CD4-positive, alpha-beta T cell (primary cell): ENCODE measurements at regions not wholly inside any gene's neighbourhood (a gene's known extent, or its start where the extent isn't known, plus 50 kb on each side); places are given as distances from the start of the nearest gene placed in this dataset.

Experiments used
- ATAC-seq: fragments of 200-7000 bp; cut with Tn5 transposase; one replicate; pipeline ENCODE4 v1.10.0; 2022; ENCODE audit warnings: mild to moderate bottlenecking; ENCODE audit not compliant: poor library complexity
- CTCF ChIA-PET: fragments of 350-600 bp; sonication (Branson Sonifier 250); formaldehyde crosslinking; loops from one replicate; lab custom pipeline; 2021; ENCODE audit warnings: antibody characterized with exemption, inconsistent platforms; lab: Charles Lee
- POLR2A ChIA-PET: fragments of 350-600 bp; sonication (Branson Sonifier 250); formaldehyde crosslinking; loops from one replicate; lab custom pipeline; 2021; ENCODE audit warnings: antibody characterized with exemption, inconsistent platforms; lab: Charles Lee
- DNase-seq, 14 experiments: peaks; one replicate each; pipeline ENCODE4 v3.0.0-alpha.2; 2013 to 2020; ENCODE audit warnings: mixed read lengths in 2 of 14
- H3K27ac ChIP-seq, 2 donors: one replicate each; pipeline versions ENCODE4 v1.5.1 to v1.7.0; 2013; ENCODE audit warnings: low read length in 2 of 2, low read depth in 1 of 2, mild to moderate bottlenecking in 1 of 2
- H3K27me3 ChIP-seq, 2 experiments: 1 replicate in 1 of 2; 2 replicates in 1 of 2; pipeline versions ENCODE4 v1.6.1 to v1.7.0; 2013; ENCODE audit warnings: low read length in 2 of 2, control low read depth in 1 of 2, mild to moderate bottlenecking in 1 of 2, moderate library complexity in 1 of 2; ENCODE audit not compliant: insufficient read depth in 2 of 2, control insufficient read depth in 1 of 2
- H3K36me3 ChIP-seq: one replicate; pipeline ENCODE4 v1.6.1; 2013; ENCODE audit warnings: low read length, control low read depth; ENCODE audit not compliant: insufficient read depth
- H3K4me1 ChIP-seq: one replicate; pipeline ENCODE4 v1.6.1; 2013; ENCODE audit warnings: low read length, control low read depth; ENCODE audit not compliant: insufficient read depth
- H3K4me3 ChIP-seq: one replicate; pipeline ENCODE4 v1.5.1; 2013; ENCODE audit warnings: mild to moderate bottlenecking, low read length, moderate library complexity
- H3K9me3 ChIP-seq, 2 experiments: 1 replicate in 1 of 2; 2 replicates in 1 of 2; pipeline versions ENCODE4 v1.6.1 to v1.7.0; 2013; ENCODE audit warnings: low read length in 2 of 2, mild to moderate bottlenecking in 2 of 2, control low read depth in 1 of 2, moderate library complexity in 1 of 2; ENCODE audit not compliant: control insufficient read depth in 1 of 2, insufficient read depth in 1 of 2
- H3K27ac Mint-ChIP-seq: one replicate; pipeline ENCODE4 v1.8.0; 2020; ENCODE audit warnings: mixed read lengths
- H3K27me3 Mint-ChIP-seq: one replicate; pipeline ENCODE4 v1.8.0; 2021; ENCODE audit warnings: mixed read lengths
- H3K36me3 Mint-ChIP-seq: one replicate; pipeline ENCODE4 v1.8.0; 2021; ENCODE audit warnings: low read depth, mixed read lengths
- H3K4me1 Mint-ChIP-seq: one replicate; pipeline ENCODE4 v1.8.0; 2021; ENCODE audit warnings: low read depth, mixed read lengths
- H3K4me3 Mint-ChIP-seq: one replicate; pipeline ENCODE4 v1.8.0; 2020; ENCODE audit warnings: mild to moderate bottlenecking, mixed read lengths
- H3K9me3 Mint-ChIP-seq: one replicate; pipeline ENCODE4 v1.8.0; 2020; ENCODE audit warnings: mixed read lengths
- CTCF ChIP-seq: fragments of 200-600 bp; IDR thresholded peaks from one replicate; pipeline ENCODE4 v1.8.0; 2022; ENCODE audit warnings: antibody characterized with exemption, mild to moderate bottlenecking
- intact Hi-C, 2 experiments: fragments of 100-400 bp; cut with DNase I in 1 of 2; cut with micrococcal nuclease in 1 of 2; formaldehyde crosslinking; loops; one replicate each; pipeline versions ENCODE4 v1.15.1 to v1.9.0; 2023 to 2025; cut with DNase I, micrococcal nuclease

- H3K36me3 ChIP-seq, result no peaks in the 10 kb centered on the region
- intact Hi-C loops, result no loop called here
- Mint-ChIP-seq H3K4me3 (no peak overlapping the region), H3K27me3 (no peaks in the 10 kb centered on the region), H3K4me1 (no peaks in the 10 kb centered on the region), H3K36me3 (no peaks in the 10 kb centered on the region), H3K27ac (no peak overlapping the region), H3K9me3 (no peaks in the 10 kb centered on the region)
- DNase-seq (no peak), ATAC-seq (no peak)
- no peaks in the 10 kb centered on the region for H3K27me3 ChIP-seq
- no peak for TF ChIP-seq CTCF
- no peak overlapping the region for H3K4me3 ChIP-seq
- H3K27ac ChIP-seq, result no peak overlapping the region
- peaks cover 0 to 6% of the 10 kb centered on the region in 2 experiments for H3K9me3 ChIP-seq
- ChIA-PET POLR2A (interaction anchor here (1.0 kb wide), 1 partner anchor 14 kb away, joined by 3 read pairs; no protein-coding TSS in a partner anchor), CTCF (interaction anchor here (0.7 kb wide), 1 partner anchor 793 kb away, joined by 3 read pairs; no protein-coding TSS in a partner anchor)
- H3K4me1 ChIP-seq, result no peaks in the 10 kb centered on the region
Measured at GRCh38 chr1:193952778-193953374, 766.5 kb upstream of the B3GALT2 start.

DNA sequence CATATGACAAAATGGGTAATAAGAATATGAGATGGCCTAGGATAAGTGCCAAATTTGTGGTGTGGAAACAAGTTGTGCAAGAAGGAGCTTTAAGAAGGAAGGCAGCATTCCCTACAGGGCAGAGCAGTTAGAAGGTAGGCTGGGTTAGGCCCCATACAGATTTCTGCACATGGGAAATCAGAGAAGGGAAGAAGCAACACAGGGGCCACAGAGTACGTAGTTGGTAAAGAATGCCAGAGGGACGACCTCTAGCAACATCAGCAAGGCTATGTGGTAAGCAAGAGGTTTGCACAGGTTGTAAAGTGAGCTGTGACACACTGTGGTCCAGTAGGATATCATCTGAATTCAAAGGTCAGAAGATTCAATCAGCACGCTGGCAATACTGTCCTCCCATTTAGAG is 765.6 kb upstream of the B3GALT2 start:
- no peaks in the 10 kb centered on the region for H3K4me1 ChIP-seq
- Mint-ChIP-seq H3K4me3 (no peak overlapping the region), H3K9me3 (no peaks in the 10 kb centered on the region), H3K4me1 (no peaks in the 10 kb centered on the region), H3K27me3 (no peaks in the 10 kb centered on the region), H3K27ac (no peak overlapping the region), H3K36me3 (no peaks in the 10 kb centered on the region)
- ChIA-PET POLR2A (no interaction called here), CTCF (no interaction called here)
- TF ChIP-seq CTCF, result no peak
- intact Hi-C loops, result no loop called here
- DNase-seq (no peak), ATAC-seq (no peak)
- H3K9me3 ChIP-seq, result peaks cover 0 to 6% of the 10 kb centered on the region in 2 experiments
- no peak overlapping the region for H3K27ac ChIP-seq
- no peaks in the 10 kb centered on the region for H3K36me3 ChIP-seq
- no peak overlapping the region for H3K4me3 ChIP-seq
- H3K27me3 ChIP-seq, result no peaks in the 10 kb centered on the region

- intact Hi-C loops, result no loop called here
- ChIA-PET POLR2A (no interaction called here), CTCF (no interaction called here)
- H3K27me3 Mint-ChIP-seq, result no peaks in the 10 kb centered on the region
- H3K4me1 Mint-ChIP-seq, result no peaks in the 10 kb centered on the region
- TF ChIP-seq CTCF, result no peak
- H3K36me3 Mint-ChIP-seq, result no peaks in the 10 kb centered on the region
- Histone ChIP-seq H3K4me1 (no peaks in the 10 kb centered on the region), H3K27ac (no peak overlapping the region), H3K9me3 (peaks cover 0 to 6% of the 10 kb centered on the region in 2 experiments), H3K4me3 (no peak overlapping the region), H3K27me3 (no peaks in the 10 kb centered on the region), H3K36me3 (no peaks in the 10 kb centered on the region)
- DNase-seq, result no peak
- H3K27ac Mint-ChIP-seq, result no peak overlapping the region
- H3K4me3 Mint-ChIP-seq, result no peak overlapping the region
- ATAC-seq, result no peak
- peaks cover 8% of the 10 kb centered on the region for H3K9me3 Mint-ChIP-seq
Measured at GRCh38 chr1:193944454-193944853, 758.0 kb upstream of the B3GALT2 start.
